GM21576 (cell line): ENCODE measurements at regions not wholly inside any gene's neighbourhood (a gene's known extent, or its start where the extent isn't known, plus 50 kb on each side); places are given as distances from the start of the nearest gene placed in this dataset.

ENCODE experiments used
- ATAC-seq: cut with Tn5 transposase; IDR thresholded peaks from one replicate; pipeline ENCODE4 v1.9.1; 2021; ENCODE audit warnings: mild to moderate bottlenecking, moderate library complexity; ENCODE audit not compliant: unreplicated experiment

GRCh38 chr12:98053202-98053601 lies 462.2 kb upstream of the TMPO start:
- no peak for ATAC-seq

- no peak for ATAC-seq
These were observed 457.7 kb upstream of the TMPO start for GRCh38 chr12:98057701-98058100.

DNA sequence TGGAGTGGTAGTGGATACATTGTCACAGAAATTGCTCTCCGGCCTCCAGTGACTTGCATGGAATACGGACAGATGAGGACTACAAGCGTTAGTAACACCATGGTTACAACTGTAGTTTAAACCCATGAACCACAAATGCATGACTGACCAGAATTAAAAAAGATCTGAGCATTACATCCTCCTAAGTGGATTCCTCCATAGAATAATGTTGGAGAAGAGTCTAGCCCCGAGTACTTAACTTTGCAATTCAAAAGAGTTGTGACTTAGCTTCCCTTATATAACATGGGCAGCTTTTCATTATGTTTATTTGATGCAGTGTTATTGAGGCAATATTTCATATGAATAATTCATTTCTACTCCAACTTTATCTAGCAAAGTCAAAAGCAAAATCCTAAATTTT lies 457.2 kb upstream of the TMPO start:
- ATAC-seq, result no peak

DNA sequence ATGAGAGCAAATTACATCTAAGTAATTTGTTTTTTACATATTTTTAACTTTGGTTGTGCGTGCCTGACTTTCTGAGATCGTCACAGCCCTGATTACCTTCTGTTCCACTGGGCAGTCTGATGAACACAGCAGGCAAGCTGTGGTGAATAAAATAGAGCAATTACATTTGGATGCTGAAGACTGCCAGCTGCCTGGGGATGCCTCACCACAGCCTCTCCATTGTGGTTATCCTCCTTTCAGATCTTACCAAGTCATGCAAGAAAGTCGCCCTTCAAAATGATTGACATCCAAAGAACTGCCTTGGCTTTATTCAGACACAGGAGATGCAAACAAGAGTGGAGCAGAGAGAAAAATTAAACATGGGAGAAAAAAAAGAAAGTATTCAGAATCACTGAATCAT lies 456.6 kb upstream of the TMPO start:
- ATAC-seq, result no peak

- ATAC-seq, result no peak
These were observed 455.6 kb upstream of the TMPO start for GRCh38 chr12:98059659-98060343.

GRCh38 chr12:98060411-98060810 lies 455.0 kb upstream of the TMPO start:
- no peak for ATAC-seq

DNA sequence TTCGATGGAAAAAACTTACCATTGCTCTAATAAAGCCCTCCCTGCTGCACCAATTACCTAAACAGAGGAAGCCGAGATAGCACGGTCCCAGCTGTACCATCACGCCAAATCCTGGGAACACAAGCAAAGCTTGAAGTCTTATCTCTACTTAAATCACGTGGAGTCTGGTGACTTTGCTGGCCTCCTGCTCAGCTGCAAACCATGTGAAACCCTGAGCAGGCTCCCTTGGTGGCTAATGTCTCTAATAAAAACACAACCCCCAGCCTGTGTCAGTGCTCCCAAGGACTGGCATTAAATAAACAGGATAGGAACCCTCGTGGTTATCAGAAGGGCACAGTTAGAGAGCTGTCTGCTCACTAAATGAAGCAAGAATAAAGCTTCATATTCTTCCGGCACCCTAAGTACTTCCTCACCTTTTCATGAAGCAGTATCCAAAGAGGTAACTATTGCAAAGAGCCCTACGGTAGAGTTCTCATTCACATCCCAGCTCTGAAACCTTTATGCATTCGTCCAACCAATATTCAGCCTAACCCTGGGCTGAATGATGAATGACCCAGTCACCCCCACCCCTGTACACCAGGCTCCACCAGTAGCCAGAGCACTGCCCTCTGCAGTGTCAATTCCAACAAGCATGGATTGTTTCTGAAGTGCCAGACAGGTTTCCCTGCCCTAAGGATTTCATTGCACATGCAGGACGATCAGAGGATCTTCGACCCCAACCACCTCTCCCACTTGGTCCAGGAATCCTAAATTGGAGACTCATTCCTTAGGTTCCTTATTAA lies 452.7 kb upstream of the TMPO start:
- no peak for ATAC-seq

DNA sequence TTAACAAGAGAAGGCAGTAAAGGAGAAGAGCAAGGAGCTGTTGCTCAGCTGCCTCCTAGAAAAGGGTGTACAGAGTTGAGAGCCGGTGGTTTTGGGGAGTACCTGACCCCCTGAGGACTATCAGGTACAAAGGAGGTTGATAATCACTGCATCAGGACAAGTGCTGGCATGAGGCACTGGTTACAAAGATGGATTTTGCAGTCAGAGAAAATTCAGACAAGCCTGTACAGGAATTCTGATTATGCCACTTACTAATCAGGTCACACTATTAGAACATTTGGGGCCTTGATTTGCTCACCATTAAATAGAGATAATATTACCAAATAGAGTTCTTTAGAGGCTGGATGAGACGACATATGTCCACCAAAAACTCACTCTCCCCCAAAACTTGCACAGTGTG lies 450.9 kb upstream of the TMPO start:
- no peak for ATAC-seq

- ATAC-seq, result no peak
These were observed 447.6 kb upstream of the TMPO start for GRCh38 chr12:98067795-98068194.

DNA sequence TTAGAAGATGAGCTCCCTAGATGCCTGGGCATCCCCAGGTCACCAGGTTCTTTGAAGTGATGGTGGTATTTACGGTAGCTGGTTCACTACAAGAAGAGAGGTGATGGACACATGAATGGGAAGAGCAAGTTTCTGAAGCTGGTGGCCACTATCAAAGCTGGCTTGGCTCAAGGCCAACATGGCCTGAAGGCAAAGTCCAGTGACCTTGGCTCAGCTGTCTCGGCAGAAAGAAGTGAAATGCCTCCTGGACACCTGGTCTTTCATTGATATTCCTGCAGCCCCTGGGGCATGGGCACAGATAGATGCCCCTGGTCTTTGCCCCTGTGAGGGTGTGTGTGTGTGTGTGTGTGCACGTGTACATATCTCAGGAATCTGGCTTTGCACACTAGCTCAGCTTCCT lies 441.8 kb upstream of the TMPO start:
- ATAC-seq, result no peak

GRCh38 chr12:98074286-98074685 lies 441.1 kb upstream of the TMPO start:
- no peak for ATAC-seq

- no peak for ATAC-seq
These were observed 431.0 kb upstream of the TMPO start for GRCh38 chr12:98084391-98084790.

- no peak for ATAC-seq
These were observed 430.2 kb upstream of the TMPO start for GRCh38 chr12:98085046-98085755.

DNA sequence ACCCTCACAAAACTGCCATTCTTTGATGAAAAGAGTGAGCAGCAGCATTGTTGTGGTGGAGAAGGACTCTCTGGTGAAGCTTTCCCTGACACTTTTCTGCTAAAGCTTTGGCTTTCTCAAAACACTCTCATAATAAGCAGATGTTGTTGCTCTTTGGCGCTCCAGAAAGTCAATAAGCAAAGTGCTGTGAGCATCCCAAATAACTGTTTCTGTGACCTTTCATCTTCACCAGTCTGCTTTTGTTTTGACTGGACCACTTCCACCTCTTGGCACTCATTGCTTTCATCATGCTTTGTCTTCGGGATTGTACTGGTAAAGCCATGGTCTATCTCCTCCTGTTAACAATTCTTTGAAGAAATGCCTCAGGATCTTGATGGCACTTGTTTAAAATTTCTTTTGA lies 424.7 kb upstream of the TMPO start:
- no peak for ATAC-seq

DNA sequence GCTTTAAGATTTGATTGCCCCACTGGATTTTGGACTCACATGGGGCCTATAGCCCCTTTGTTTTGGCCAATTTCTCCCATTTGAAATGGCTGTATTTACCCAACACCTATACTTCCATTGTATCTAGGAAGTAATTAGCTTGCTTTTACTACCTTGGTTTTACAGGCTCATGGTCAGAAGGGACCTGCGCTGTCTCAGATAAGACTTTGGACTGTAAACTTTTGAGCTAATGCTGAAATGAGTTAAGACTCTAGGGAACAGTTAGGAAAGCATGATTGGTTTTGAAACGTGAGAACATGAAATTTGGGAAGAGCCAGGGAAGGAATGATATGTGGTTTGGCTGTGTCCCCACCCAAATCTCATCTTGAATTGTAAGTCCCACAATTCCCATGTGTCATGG lies 419.0 kb upstream of the TMPO start:
- ATAC-seq, result no peak

DNA sequence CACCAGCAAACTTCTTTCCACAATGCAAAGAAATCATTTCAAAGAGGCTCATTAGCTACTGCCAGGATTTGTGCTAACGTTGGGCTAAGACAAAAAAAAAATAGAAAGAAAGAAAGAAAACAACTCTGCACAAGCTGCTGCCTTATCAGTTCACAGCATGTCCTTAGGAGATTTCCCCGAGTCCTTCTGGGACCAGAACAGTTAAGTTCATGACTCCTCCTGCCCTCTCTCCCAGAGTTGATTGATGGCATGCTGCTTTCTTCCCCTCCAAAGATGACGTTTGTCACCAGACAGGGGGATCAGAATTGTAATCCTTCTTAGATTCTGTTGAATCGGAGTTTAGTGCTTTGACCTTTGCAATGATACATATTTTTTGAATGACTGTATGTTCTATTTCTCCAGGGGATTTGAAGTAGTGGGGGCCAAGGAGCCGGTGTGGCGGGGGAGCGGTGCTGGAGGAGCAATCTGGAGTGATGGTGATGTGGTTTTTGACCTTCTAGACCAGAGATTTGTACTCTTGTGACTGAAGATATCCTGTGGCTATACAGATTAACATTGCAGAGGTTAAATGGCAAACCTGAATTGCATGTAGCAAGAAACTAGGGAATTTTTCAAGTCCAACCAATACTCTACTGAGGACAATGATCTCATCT lies 409.2 kb upstream of the TMPO start:
- no peak for ATAC-seq

GRCh38 chr12:98109266-98109665 lies 406.1 kb upstream of the TMPO start:
- no peak for ATAC-seq

- no peak for ATAC-seq
These were observed 404.9 kb upstream of the TMPO start for GRCh38 chr12:98110536-98110935.

DNA sequence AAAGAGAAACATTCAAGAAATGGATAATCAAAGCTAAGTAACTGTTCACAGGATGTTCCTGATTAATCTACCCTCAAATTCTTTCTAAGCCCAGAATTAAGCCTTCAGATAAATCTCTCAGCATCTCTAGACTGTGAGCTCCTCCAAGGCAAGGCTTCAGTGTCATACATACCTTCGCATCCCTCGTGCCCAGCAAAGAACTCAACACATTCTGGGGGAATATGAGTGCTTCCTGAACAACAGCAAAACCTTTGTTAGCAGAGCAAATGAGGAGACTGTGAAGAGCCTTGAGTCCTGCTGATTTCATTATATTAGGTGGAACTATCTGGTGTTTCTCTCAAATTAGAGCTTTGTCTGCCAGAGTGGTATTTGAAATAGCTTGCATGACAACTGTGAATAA lies 401.8 kb upstream of the TMPO start:
- no peak for ATAC-seq

- ATAC-seq, result no peak
These were observed 393.4 kb upstream of the TMPO start for GRCh38 chr12:98121963-98122362.

- ATAC-seq, result no peak
These were observed 392.3 kb upstream of the TMPO start for GRCh38 chr12:98123021-98123461.
